PC-9 (cell line): ENCODE measurements at regions not wholly inside any gene's neighbourhood (a gene's known extent, or its start where the extent isn't known, plus 50 kb on each side); places are given as distances from the start of the nearest gene placed in this dataset.

ENCODE experiments used
- BruUV-seq: library from RNA; stranded (reverse); fragments of 400-500 nt; replicated peaks from 2 replicates; lab custom pipeline; 2021; lab: Mats Ljungman, UMichigan
- CTCF ChIA-PET: fragments of 300-600 bp; sonication (Branson Sonifier 250); formaldehyde crosslinking; loops from one replicate; lab custom pipeline; 2022; ENCODE audit warnings: antibody characterized with exemption; lab: Charles Lee
- POLR2A ChIA-PET: fragments of 300-600 bp; sonication (Branson Sonifier 250); formaldehyde crosslinking; loops from one replicate; lab custom pipeline; 2022; ENCODE audit warnings: antibody characterized with exemption; ENCODE audit not compliant: unreplicated experiment; lab: Charles Lee
- DNase-seq, 2 experiments: peaks; one replicate each; pipeline versions ENCODE4 v3.0.0 to v3.0.0-alpha.2; 2015 to 2022; ENCODE audit warnings: mixed read lengths in 1 of 2
- H2AFZ ChIP-seq: fragments of 200-600 bp; sonication (generic); 2 replicates; pipeline ENCODE4 v1.8.1; 2017; ENCODE audit warnings: antibody characterized with exemption
- H3F3A ChIP-seq: fragments of 200-600 bp; sonication (generic); 2 replicates; pipeline ENCODE4 v1.8.1; 2017; ENCODE audit warnings: antibody characterized with exemption, mild to moderate bottlenecking, low read depth; ENCODE audit not compliant: insufficient read depth
- H3K27ac ChIP-seq: fragments of 200-600 bp; sonication (generic); 2 replicates; pipeline ENCODE4 v1.6.1; 2016; ENCODE audit warnings: mixed run types
- H3K27me3 ChIP-seq: fragments of 200-600 bp; sonication (generic); 2 replicates; pipeline ENCODE4 v1.6.1; 2016; ENCODE audit warnings: low read depth, mixed run types; ENCODE audit not compliant: insufficient read depth
- H3K36me3 ChIP-seq: fragments of 200-600 bp; sonication (generic); 2 replicates; pipeline ENCODE4 v1.6.1; 2016; ENCODE audit warnings: low read depth, mixed run types
- H3K4me1 ChIP-seq: fragments of 200-600 bp; sonication (generic); replicated peaks from 2 replicates; pipeline ENCODE4 v1.6.1; 2016; ENCODE audit warnings: mixed run types; ENCODE audit not compliant: insufficient read depth
- H3K4me2 ChIP-seq: fragments of 200-600 bp; sonication (generic); 2 replicates; pipeline ENCODE4 v1.6.1; 2017; ENCODE audit warnings: mixed run types
- H3K4me3 ChIP-seq: fragments of 200-600 bp; sonication (generic); 2 replicates; pipeline ENCODE4 v1.6.1; 2016; ENCODE audit warnings: mixed run types
- H3K79me2 ChIP-seq: fragments of 200-600 bp; sonication (generic); 2 replicates; pipeline ENCODE4 v1.6.1; 2017; ENCODE audit warnings: low read depth, mixed run types
- H3K9me2 ChIP-seq: fragments of 200-600 bp; sonication (generic); 2 replicates; pipeline ENCODE4 v1.8.1; 2017; ENCODE audit warnings: mild to moderate bottlenecking; ENCODE audit not compliant: insufficient read depth
- H3K9me3 ChIP-seq: fragments of 200-600 bp; sonication (generic); 2 replicates; pipeline ENCODE4 v1.8.1; 2016; ENCODE audit warnings: low read depth; ENCODE audit not compliant: insufficient read depth
- H4K20me1 ChIP-seq: fragments of 200-600 bp; sonication (generic); 2 replicates; pipeline ENCODE4 v1.8.1; 2017; ENCODE audit not compliant: insufficient read depth
- EZH2 ChIP-seq: fragments of 200-600 bp; sonication (generic); IDR thresholded peaks from 2 replicates; pipeline ENCODE4 v1.8.0; 2017; ENCODE audit warnings: antibody characterized with exemption, low read depth
- intact Hi-C: fragments of 100-400 bp; cut with micrococcal nuclease; formaldehyde crosslinking; loops from one replicate; pipeline ENCODE4 v1.10.0; 2022; ENCODE audit not compliant: unreplicated experiment
- TF ChIP-seq, protein P1 (sequence below): fragments of 200-600 bp; sonication (generic); conservative IDR thresholded peaks from 2 replicates; pipeline ENCODE4 v1.6.1; 2017; ENCODE audit warnings: mixed run types, antibody characterized with exemption, mild to moderate bottlenecking, moderate library complexity

DNA sequence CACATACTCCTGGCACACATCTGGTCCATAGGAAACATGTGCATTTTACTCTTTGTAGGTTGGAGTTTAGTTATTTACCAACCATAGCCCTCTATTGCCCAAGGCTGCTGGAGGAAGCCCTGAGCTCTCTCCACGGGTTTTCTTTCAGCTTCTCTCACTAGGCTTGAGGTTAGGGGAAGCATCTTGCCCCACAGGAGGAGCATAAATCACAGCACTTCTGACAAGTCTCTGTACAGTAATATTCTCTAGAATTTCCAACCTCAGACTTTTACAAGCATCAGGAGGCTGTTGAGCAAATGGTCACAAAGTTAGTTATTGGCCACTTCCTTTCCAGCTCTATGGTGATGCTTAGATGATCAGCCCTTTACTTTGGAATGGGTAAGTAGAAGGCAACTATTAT is 122.9 kb upstream of the GLI3 start:
- H2AFZ ChIP-seq: no peak overlapping the region
- H3K79me2 ChIP-seq: no peaks in the 10 kb centered on the region
- H3K36me3 ChIP-seq: no peaks in the 10 kb centered on the region
- ChIA-PET CTCF (no interaction called here), POLR2A (no interaction called here)
- H3K9me3 ChIP-seq: no peaks in the 10 kb centered on the region
- no peak overlapping the region for H3K4me2 ChIP-seq
- no peak overlapping the region for H3K27ac ChIP-seq
- H3K9me2 ChIP-seq: no peaks in the 10 kb centered on the region
- H4K20me1 ChIP-seq: no peaks in the 10 kb centered on the region
- DNase-seq: no peak
- intact Hi-C loops: no loop called here
- H3K4me1 ChIP-seq: no peaks in the 10 kb centered on the region
- no TSS peak for BruUV-seq
- no peak overlapping the region for H3K4me3 ChIP-seq
- no peaks in the 10 kb centered on the region for H3F3A ChIP-seq
- TF ChIP-seq, protein P1, sequence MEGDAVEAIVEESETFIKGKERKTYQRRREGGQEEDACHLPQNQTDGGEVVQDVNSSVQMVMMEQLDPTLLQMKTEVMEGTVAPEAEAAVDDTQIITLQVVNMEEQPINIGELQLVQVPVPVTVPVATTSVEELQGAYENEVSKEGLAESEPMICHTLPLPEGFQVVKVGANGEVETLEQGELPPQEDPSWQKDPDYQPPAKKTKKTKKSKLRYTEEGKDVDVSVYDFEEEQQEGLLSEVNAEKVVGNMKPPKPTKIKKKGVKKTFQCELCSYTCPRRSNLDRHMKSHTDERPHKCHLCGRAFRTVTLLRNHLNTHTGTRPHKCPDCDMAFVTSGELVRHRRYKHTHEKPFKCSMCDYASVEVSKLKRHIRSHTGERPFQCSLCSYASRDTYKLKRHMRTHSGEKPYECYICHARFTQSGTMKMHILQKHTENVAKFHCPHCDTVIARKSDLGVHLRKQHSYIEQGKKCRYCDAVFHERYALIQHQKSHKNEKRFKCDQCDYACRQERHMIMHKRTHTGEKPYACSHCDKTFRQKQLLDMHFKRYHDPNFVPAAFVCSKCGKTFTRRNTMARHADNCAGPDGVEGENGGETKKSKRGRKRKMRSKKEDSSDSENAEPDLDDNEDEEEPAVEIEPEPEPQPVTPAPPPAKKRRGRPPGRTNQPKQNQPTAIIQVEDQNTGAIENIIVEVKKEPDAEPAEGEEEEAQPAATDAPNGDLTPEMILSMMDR: no peak
- no peak for TF ChIP-seq EZH2
- H3K27me3 ChIP-seq: 0 out of 2 replicates have a peak, but pooled peaks cover 8% of the 10 kb centered on the region

GRCh38 chr7:42351316-42351935 is 114.4 kb upstream of the GLI3 start:
- no peak for TF ChIP-seq EZH2
- TF ChIP-seq, protein P1: no peak
- Histone ChIP-seq H3K4me2 (no peak overlapping the region), H3K9me3 (no peaks in the 10 kb centered on the region), H4K20me1 (0 out of 2 replicates have a peak, but pooled peaks cover 3% of the 10 kb centered on the region), H3K9me2 (no peaks in the 10 kb centered on the region; the same call in 1 of the 2 replicates), H3K27me3 (peaks cover 25% of the 10 kb centered on the region; the same call in 1 of the 2 replicates), H3K4me1 (no peaks in the 10 kb centered on the region), H3F3A (no peaks in the 10 kb centered on the region), H3K79me2 (no peaks in the 10 kb centered on the region), H3K27ac (no peak overlapping the region), H2AFZ (no peak overlapping the region), H3K4me3 (no peak overlapping the region), H3K36me3 (no peaks in the 10 kb centered on the region)
- no TSS peak for BruUV-seq
- DNase-seq: no peak
- intact Hi-C loops: no loop called here
- CTCF ChIA-PET: no interaction called here
- POLR2A ChIA-PET: no interaction called here

GRCh38 chr7:42350801-42351200 is 113.8 kb upstream of the GLI3 start:
- Histone ChIP-seq H4K20me1 (0 out of 2 replicates have a peak, but pooled peaks cover 3% of the 10 kb centered on the region), H3K36me3 (no peaks in the 10 kb centered on the region), H3K79me2 (no peaks in the 10 kb centered on the region), H3K27me3 (peaks cover 22% of the 10 kb centered on the region; the same call in 1 of the 2 replicates), H3K4me3 (no peak overlapping the region), H3K4me2 (no peak overlapping the region), H3K4me1 (no peaks in the 10 kb centered on the region), H3F3A (no peaks in the 10 kb centered on the region), H3K9me2 (no peaks in the 10 kb centered on the region; the same call in 1 of the 2 replicates), H3K9me3 (no peaks in the 10 kb centered on the region), H3K27ac (no peak overlapping the region), H2AFZ (no peak overlapping the region)
- DNase-seq: no peak
- no peak for TF ChIP-seq EZH2
- TF ChIP-seq, protein P1: no peak
- intact Hi-C loops: no loop called here
- BruUV-seq: no TSS peak
- ChIA-PET POLR2A (no interaction called here), CTCF (no interaction called here)
